PC-9 (cell line): ENCODE measurements at regions not wholly inside any gene's neighbourhood (a gene's known extent, or its start where the extent isn't known, plus 50 kb on each side); places are given as distances from the start of the nearest gene placed in this dataset.

Experiments
- BruUV-seq: library from RNA; stranded (reverse); fragments of 400-500 nt; replicated peaks from 2 replicates; lab custom pipeline; 2021; lab: Mats Ljungman, UMichigan
- CTCF ChIA-PET: fragments of 300-600 bp; sonication (Branson Sonifier 250); formaldehyde crosslinking; loops from one replicate; lab custom pipeline; 2022; ENCODE audit warnings: antibody characterized with exemption; lab: Charles Lee
- POLR2A ChIA-PET: fragments of 300-600 bp; sonication (Branson Sonifier 250); formaldehyde crosslinking; loops from one replicate; lab custom pipeline; 2022; ENCODE audit warnings: antibody characterized with exemption; ENCODE audit not compliant: unreplicated experiment; lab: Charles Lee
- DNase-seq, 2 experiments: peaks; one replicate each; pipeline versions ENCODE4 v3.0.0 to v3.0.0-alpha.2; 2015 to 2022; ENCODE audit warnings: mixed read lengths in 1 of 2
- H2AFZ ChIP-seq: fragments of 200-600 bp; sonication (generic); 2 replicates; pipeline ENCODE4 v1.8.1; 2017; ENCODE audit warnings: antibody characterized with exemption
- H3F3A ChIP-seq: fragments of 200-600 bp; sonication (generic); 2 replicates; pipeline ENCODE4 v1.8.1; 2017; ENCODE audit warnings: antibody characterized with exemption, mild to moderate bottlenecking, low read depth; ENCODE audit not compliant: insufficient read depth
- H3K27ac ChIP-seq: fragments of 200-600 bp; sonication (generic); 2 replicates; pipeline ENCODE4 v1.6.1; 2016; ENCODE audit warnings: mixed run types
- H3K27me3 ChIP-seq: fragments of 200-600 bp; sonication (generic); 2 replicates; pipeline ENCODE4 v1.6.1; 2016; ENCODE audit warnings: low read depth, mixed run types; ENCODE audit not compliant: insufficient read depth
- H3K36me3 ChIP-seq: fragments of 200-600 bp; sonication (generic); 2 replicates; pipeline ENCODE4 v1.6.1; 2016; ENCODE audit warnings: low read depth, mixed run types
- H3K4me1 ChIP-seq: fragments of 200-600 bp; sonication (generic); replicated peaks from 2 replicates; pipeline ENCODE4 v1.6.1; 2016; ENCODE audit warnings: mixed run types; ENCODE audit not compliant: insufficient read depth
- H3K4me2 ChIP-seq: fragments of 200-600 bp; sonication (generic); 2 replicates; pipeline ENCODE4 v1.6.1; 2017; ENCODE audit warnings: mixed run types
- H3K4me3 ChIP-seq: fragments of 200-600 bp; sonication (generic); 2 replicates; pipeline ENCODE4 v1.6.1; 2016; ENCODE audit warnings: mixed run types
- H3K79me2 ChIP-seq: fragments of 200-600 bp; sonication (generic); 2 replicates; pipeline ENCODE4 v1.6.1; 2017; ENCODE audit warnings: low read depth, mixed run types
- H3K9me2 ChIP-seq: fragments of 200-600 bp; sonication (generic); 2 replicates; pipeline ENCODE4 v1.8.1; 2017; ENCODE audit warnings: mild to moderate bottlenecking; ENCODE audit not compliant: insufficient read depth
- H3K9me3 ChIP-seq: fragments of 200-600 bp; sonication (generic); 2 replicates; pipeline ENCODE4 v1.8.1; 2016; ENCODE audit warnings: low read depth; ENCODE audit not compliant: insufficient read depth
- H4K20me1 ChIP-seq: fragments of 200-600 bp; sonication (generic); 2 replicates; pipeline ENCODE4 v1.8.1; 2017; ENCODE audit not compliant: insufficient read depth
- CTCF ChIP-seq: fragments of 200-600 bp; sonication (generic); conservative IDR thresholded peaks from 2 replicates; pipeline ENCODE4 v1.6.1; 2017; ENCODE audit warnings: mixed run types, antibody characterized with exemption, mild to moderate bottlenecking, moderate library complexity
- EZH2 ChIP-seq: fragments of 200-600 bp; sonication (generic); IDR thresholded peaks from 2 replicates; pipeline ENCODE4 v1.8.0; 2017; ENCODE audit warnings: antibody characterized with exemption, low read depth
- intact Hi-C: fragments of 100-400 bp; cut with micrococcal nuclease; formaldehyde crosslinking; loops from one replicate; pipeline ENCODE4 v1.10.0; 2022; ENCODE audit not compliant: unreplicated experiment

- no peak overlapping the region for H3K4me2 ChIP-seq
- no TSS peak for BruUV-seq
- no peak overlapping the region for H3K27ac ChIP-seq
- CTCF ChIA-PET, result no interaction called here
- no peaks in the 10 kb centered on the region for H3K79me2 ChIP-seq
- no peaks in the 10 kb centered on the region for H3K36me3 ChIP-seq
- intact Hi-C loops, result no loop called here
- H3K27me3 ChIP-seq, result no peaks in the 10 kb centered on the region
- H3F3A ChIP-seq, result no peaks in the 10 kb centered on the region
- no peaks in the 10 kb centered on the region for H4K20me1 ChIP-seq
- peaks cover 4% of the 10 kb centered on the region; the same call in 1 of the 2 replicates for H3K9me3 ChIP-seq
- no peaks in the 10 kb centered on the region for H3K4me1 ChIP-seq
- POLR2A ChIA-PET, result no interaction called here
- no peak overlapping the region for H3K4me3 ChIP-seq
- no peak overlapping the region for H2AFZ ChIP-seq
- no peak for DNase-seq
- no peaks in the 10 kb centered on the region for H3K9me2 ChIP-seq
- no peak for TF ChIP-seq EZH2
- TF ChIP-seq CTCF, result no peak
These were observed 515.0 kb downstream of the PYDC2 start for GRCh38 chr3:191975936-191976335.

- H3K9me3 ChIP-seq, result peaks cover 4% of the 10 kb centered on the region; the same call in 1 of the 2 replicates
- no peaks in the 10 kb centered on the region for H3K36me3 ChIP-seq
- H3K4me1 ChIP-seq, result no peaks in the 10 kb centered on the region
- no peaks in the 10 kb centered on the region for H3K79me2 ChIP-seq
- H4K20me1 ChIP-seq, result no peaks in the 10 kb centered on the region
- H3F3A ChIP-seq, result no peaks in the 10 kb centered on the region
- H3K9me2 ChIP-seq, result no peaks in the 10 kb centered on the region
- H2AFZ ChIP-seq, result no peak overlapping the region
- H3K4me2 ChIP-seq, result no peak overlapping the region
- H3K27me3 ChIP-seq, result no peaks in the 10 kb centered on the region
- ChIA-PET POLR2A (no interaction called here), CTCF (no interaction called here)
- no TSS peak for BruUV-seq
- no peak for DNase-seq
- H3K27ac ChIP-seq, result no peak overlapping the region
- no peak for TF ChIP-seq EZH2
- TF ChIP-seq CTCF, result no peak
- no peak overlapping the region for H3K4me3 ChIP-seq
- intact Hi-C loops, result no loop called here
These were observed 519.5 kb downstream of the PYDC2 start for GRCh38 chr3:191980443-191980842.

DNA sequence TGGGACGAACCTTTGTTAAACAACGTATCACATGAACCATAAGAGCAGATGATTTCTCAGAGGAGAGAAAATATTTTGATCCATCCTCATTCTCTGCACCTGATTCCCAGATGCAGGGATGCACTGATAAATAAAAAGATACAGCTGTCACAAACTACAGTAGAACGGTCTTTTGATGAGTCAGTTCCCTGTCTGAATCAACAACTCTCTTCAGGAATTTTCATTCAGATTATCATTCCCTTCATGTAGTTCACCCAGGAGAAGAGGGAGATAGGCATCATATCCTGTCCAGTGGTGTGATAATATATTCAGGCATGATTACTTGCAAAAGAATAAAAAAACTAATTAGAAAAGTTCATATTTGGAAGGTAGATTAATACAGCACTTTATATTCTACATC, 521.5 kb downstream of the PYDC2 start:
- no peak for TF ChIP-seq EZH2
- no peak for TF ChIP-seq CTCF
- ChIA-PET CTCF (no interaction called here), POLR2A (no interaction called here)
- no peak overlapping the region for H2AFZ ChIP-seq
- H3K4me2 ChIP-seq, result no peak overlapping the region
- intact Hi-C loops, result no loop called here
- H3K9me2 ChIP-seq, result no peaks in the 10 kb centered on the region
- no TSS peak for BruUV-seq
- no peak overlapping the region for H3K27ac ChIP-seq
- no peak overlapping the region for H3K4me3 ChIP-seq
- no peaks in the 10 kb centered on the region for H3F3A ChIP-seq
- no peaks in the 10 kb centered on the region for H4K20me1 ChIP-seq
- H3K27me3 ChIP-seq, result no peaks in the 10 kb centered on the region
- no peak for DNase-seq
- H3K36me3 ChIP-seq, result no peaks in the 10 kb centered on the region
- no peaks in the 10 kb centered on the region for H3K79me2 ChIP-seq
- H3K4me1 ChIP-seq, result no peaks in the 10 kb centered on the region
- peaks cover 4% of the 10 kb centered on the region; the same call in 1 of the 2 replicates for H3K9me3 ChIP-seq
